Nephron (organoid): ENCODE measurements at regions not wholly inside any gene's neighbourhood (a gene's known extent, or its start where the extent isn't known, plus 50 kb on each side); places are given as distances from the start of the nearest gene placed in this dataset.
A peak's percentile ranks its signal among the peaks of the same experiment; 100 is the strongest.
"Not testable (repeated sequence)": the region's sequence is repeated elsewhere in the genome, so short reads cannot be mapped to it uniquely, and the experiment has no call there.

Source experiments
- H3K27ac Mint-ChIP-seq, 3 experiments: 2 replicates each; pipeline ENCODE4 v1.8.0; 2020; ENCODE audit warnings: mixed read lengths in 3 of 3, mild to moderate bottlenecking in 2 of 3, moderate library complexity in 1 of 3
- H3K27me3 Mint-ChIP-seq: 2 replicates; pipeline ENCODE4 v1.8.0; 2021; ENCODE audit warnings: low read depth, mild to moderate bottlenecking, moderate library complexity, mixed read lengths
- H3K36me3 Mint-ChIP-seq: 2 replicates; pipeline ENCODE4 v1.8.0; 2020; ENCODE audit warnings: low read depth, mixed read lengths
- H3K4me1 Mint-ChIP-seq: 2 replicates; pipeline ENCODE4 v1.8.0; 2020; ENCODE audit warnings: mixed read lengths
- H3K4me3 Mint-ChIP-seq, 3 experiments: 2 replicates each; pipeline ENCODE4 v1.8.0; 2020; ENCODE audit warnings: mild to moderate bottlenecking in 3 of 3, mixed read lengths in 3 of 3, moderate library complexity in 2 of 3
- H3K9me3 Mint-ChIP-seq: 2 replicates; pipeline ENCODE4 v1.8.0; 2020; ENCODE audit warnings: mixed read lengths
- TF ChIP-seq, protein P1 (sequence below), 3 experiments: fragments of 200-600 bp; sonication (generic); IDR thresholded peaks; one replicate each; pipeline ENCODE4 v1.5.0; 2021; ENCODE audit warnings: antibody characterized with exemption in 3 of 3; ENCODE audit not compliant: unreplicated experiment in 3 of 3

GRCh38 chr14:27320261-27320660 is 722.4 kb upstream of the NOVA1 start:
- Mint-ChIP-seq H3K27ac (peak overlapping the region in 1 of 3 experiments; percentile 65), H3K36me3 (no peaks in the 10 kb centered on the region), H3K27me3 (no peaks in the 10 kb centered on the region), H3K4me3 (no peak overlapping the region), H3K9me3 (peaks cover 6% of the 10 kb centered on the region), H3K4me1 (no peaks in the 10 kb centered on the region)
- TF ChIP-seq, protein P1, sequence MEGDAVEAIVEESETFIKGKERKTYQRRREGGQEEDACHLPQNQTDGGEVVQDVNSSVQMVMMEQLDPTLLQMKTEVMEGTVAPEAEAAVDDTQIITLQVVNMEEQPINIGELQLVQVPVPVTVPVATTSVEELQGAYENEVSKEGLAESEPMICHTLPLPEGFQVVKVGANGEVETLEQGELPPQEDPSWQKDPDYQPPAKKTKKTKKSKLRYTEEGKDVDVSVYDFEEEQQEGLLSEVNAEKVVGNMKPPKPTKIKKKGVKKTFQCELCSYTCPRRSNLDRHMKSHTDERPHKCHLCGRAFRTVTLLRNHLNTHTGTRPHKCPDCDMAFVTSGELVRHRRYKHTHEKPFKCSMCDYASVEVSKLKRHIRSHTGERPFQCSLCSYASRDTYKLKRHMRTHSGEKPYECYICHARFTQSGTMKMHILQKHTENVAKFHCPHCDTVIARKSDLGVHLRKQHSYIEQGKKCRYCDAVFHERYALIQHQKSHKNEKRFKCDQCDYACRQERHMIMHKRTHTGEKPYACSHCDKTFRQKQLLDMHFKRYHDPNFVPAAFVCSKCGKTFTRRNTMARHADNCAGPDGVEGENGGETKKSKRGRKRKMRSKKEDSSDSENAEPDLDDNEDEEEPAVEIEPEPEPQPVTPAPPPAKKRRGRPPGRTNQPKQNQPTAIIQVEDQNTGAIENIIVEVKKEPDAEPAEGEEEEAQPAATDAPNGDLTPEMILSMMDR (IDR thresholded peaks at IDR 0.05; ENCODE audit: unreplicated experiment in 3 of 3), result no peak

DNA sequence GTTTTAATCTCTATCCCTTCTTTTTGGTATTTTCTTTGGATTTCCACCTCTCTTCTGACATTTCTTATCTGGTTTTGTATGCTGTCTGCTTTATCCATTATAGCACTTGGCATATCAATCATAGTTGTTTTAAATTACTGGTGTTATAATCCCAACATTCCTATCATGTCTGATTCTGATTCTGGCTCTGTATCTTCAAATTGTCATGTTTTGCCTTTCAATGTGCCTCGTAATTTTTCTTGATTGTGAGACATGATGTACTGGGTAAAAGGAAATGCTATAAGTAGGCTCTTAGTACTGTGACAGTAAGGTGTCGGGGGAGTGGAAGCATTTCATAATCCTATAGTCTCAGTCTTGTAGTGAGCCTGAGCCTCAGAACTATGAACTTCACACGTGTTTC is 729.3 kb upstream of the NOVA1 start:
- no peaks in the 10 kb centered on the region for H3K36me3 Mint-ChIP-seq
- peaks cover 15% of the 10 kb centered on the region for H3K9me3 Mint-ChIP-seq
- no peak overlapping the region for H3K27ac Mint-ChIP-seq
- TF ChIP-seq, protein P1 (IDR thresholded peaks at IDR 0.05; ENCODE audit: unreplicated experiment in 3 of 3), result no peak
- H3K4me3 Mint-ChIP-seq, result no peak overlapping the region
- no peaks in the 10 kb centered on the region for H3K27me3 Mint-ChIP-seq
- H3K4me1 Mint-ChIP-seq, result peaks cover 4% of the 10 kb centered on the region

GRCh38 chr14:27338012-27338411 is 740.2 kb upstream of the NOVA1 start:
- no peaks in the 10 kb centered on the region for H3K4me1 Mint-ChIP-seq
- no peaks in the 10 kb centered on the region for H3K27me3 Mint-ChIP-seq
- TF ChIP-seq, protein P1 (IDR thresholded peaks at IDR 0.05; ENCODE audit: unreplicated experiment in 3 of 3), result no peak
- peaks cover 3% of the 10 kb centered on the region for H3K9me3 Mint-ChIP-seq
- no peak overlapping the region for H3K4me3 Mint-ChIP-seq
- H3K27ac Mint-ChIP-seq, result no peak overlapping the region
- H3K36me3 Mint-ChIP-seq, result no peaks in the 10 kb centered on the region

GRCh38 chr14:27363036-27363435 is 765.2 kb upstream of the NOVA1 start:
- H3K4me3 Mint-ChIP-seq, H3K4me1 Mint-ChIP-seq, H3K27me3 Mint-ChIP-seq, H3K36me3 Mint-ChIP-seq, H3K27ac Mint-ChIP-seq: not testable (repeated sequence)
- H3K9me3 Mint-ChIP-seq, result peaks cover 11% of the 10 kb centered on the region

- Mint-ChIP-seq H3K9me3 (peaks cover 2% of the 10 kb centered on the region), H3K27me3 (peaks cover 3% of the 10 kb centered on the region), H3K4me3 (no peak overlapping the region), H3K27ac (no peak overlapping the region), H3K4me1 (no peaks in the 10 kb centered on the region), H3K36me3 (no peaks in the 10 kb centered on the region)
- TF ChIP-seq, protein P1 (IDR thresholded peaks at IDR 0.05; ENCODE audit: unreplicated experiment in 3 of 3), result no peak
Measured at GRCh38 chr14:27366596-27366995, 768.8 kb upstream of the NOVA1 start.

DNA sequence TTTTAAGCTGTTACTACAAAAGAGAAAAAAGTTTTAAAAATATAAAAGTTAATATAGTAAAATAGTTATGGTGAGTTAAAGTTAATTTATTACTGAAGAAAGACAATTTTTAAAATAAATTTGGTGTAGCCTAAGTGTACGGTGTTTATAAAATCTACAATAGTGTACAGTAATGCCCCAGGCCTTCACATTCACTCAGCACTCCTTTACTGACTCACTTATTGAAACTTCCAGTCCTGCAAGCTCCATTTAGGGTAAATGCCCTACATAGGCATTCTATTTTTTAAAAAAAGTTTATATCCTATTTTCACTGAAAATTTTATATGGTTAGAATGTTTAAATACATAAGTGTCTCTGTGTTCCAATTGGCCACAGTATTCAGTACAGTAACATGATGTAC is 769.5 kb upstream of the NOVA1 start:
- H3K27ac Mint-ChIP-seq, result no peak overlapping the region
- TF ChIP-seq, protein P1 (IDR thresholded peaks at IDR 0.05; ENCODE audit: unreplicated experiment in 3 of 3), result no peak
- H3K4me1 Mint-ChIP-seq, result no peaks in the 10 kb centered on the region
- H3K27me3 Mint-ChIP-seq, result peaks cover 3% of the 10 kb centered on the region
- H3K9me3 Mint-ChIP-seq, result peaks cover 2% of the 10 kb centered on the region
- H3K36me3 Mint-ChIP-seq, result no peaks in the 10 kb centered on the region
- no peak overlapping the region for H3K4me3 Mint-ChIP-seq
